NCI-H2029 (cell line): ENCODE measurements at regions not wholly inside any gene's neighbourhood (a gene's known extent, or its start where the extent isn't known, plus 50 kb on each side); places are given as distances from the start of the nearest gene placed in this dataset.
"Not testable (repeated sequence)": the region's sequence is repeated elsewhere in the genome, so short reads cannot be mapped to it uniquely, and the experiment has no call there.

Experiments
- DNase-seq: peaks from one replicate; lab custom pipeline; 2025; lab: John Stamatoyannopoulos, UW

GRCh38 chr1:230591678-230592077 lies 50.6 kb upstream of the COG2 start:
- no peak for DNase-seq

GRCh38 chr1:230589951-230590350 lies 52.3 kb upstream of the COG2 start:
- DNase-seq = no peak

GRCh38 chr1:230588323-230588746 lies 53.9 kb upstream of the COG2 start:
- DNase-seq = no peak

GRCh38 chr1:230587061-230587460 lies 55.2 kb upstream of the COG2 start:
- DNase-seq = no peak

- no peak for DNase-seq
Observed at GRCh38 chr1:230584660-230585059, 57.6 kb upstream of the COG2 start.

- no peak for DNase-seq
Observed at GRCh38 chr1:230581446-230582079, 60.7 kb upstream of the COG2 start.

GRCh38 chr1:230578616-230579015 lies 63.7 kb upstream of the COG2 start:
- DNase-seq = no peak

GRCh38 chr1:230577537-230577936 lies 64.7 kb upstream of the COG2 start:
- DNase-seq = no peak

- no peak for DNase-seq
Observed at GRCh38 chr1:230575886-230576500, 66.3 kb upstream of the COG2 start.

GRCh38 chr1:230574502-230574901 lies 67.8 kb upstream of the COG2 start:
- no peak for DNase-seq

- no peak for DNase-seq
Observed at GRCh38 chr1:230573658-230574057, 68.6 kb upstream of the COG2 start.

- DNase-seq = no peak
Observed at GRCh38 chr1:230572121-230573105, 69.9 kb upstream of the COG2 start.

GRCh38 chr1:230570724-230571360 lies 71.4 kb upstream of the COG2 start:
- no peak for DNase-seq

GRCh38 chr1:230569201-230569600 lies 73.1 kb upstream of the COG2 start:
- DNase-seq = no peak

- no peak for DNase-seq
Observed at GRCh38 chr1:230568676-230569075, 73.6 kb upstream of the COG2 start.

GRCh38 chr1:230568008-230568407 lies 74.3 kb upstream of the COG2 start:
- DNase-seq = no peak

GRCh38 chr1:230567221-230567575 lies 75.1 kb upstream of the COG2 start:
- DNase-seq = no peak

GRCh38 chr1:230566532-230567220 lies 75.6 kb upstream of the COG2 start:
- not testable (repeated sequence) for DNase-seq

- no peak for DNase-seq
Observed at GRCh38 chr1:230565141-230565540, 77.1 kb upstream of the COG2 start.

- DNase-seq = no peak
Observed at GRCh38 chr1:230563591-230563990, 78.7 kb upstream of the COG2 start.

- DNase-seq = no peak
Observed at GRCh38 chr1:230561570-230561969, 80.7 kb upstream of the COG2 start.

GRCh38 chr1:230558324-230558723 lies 84.0 kb upstream of the COG2 start:
- DNase-seq = no peak
